WTC11 (cell line): ENCODE measurements at regions not wholly inside any gene's neighbourhood (a gene's known extent, or its start where the extent isn't known, plus 50 kb on each side); places are given as distances from the start of the nearest gene placed in this dataset.

ENCODE experiments used
- ATAC-seq: fragments of 200-7000 bp; cut with Tn5 transposase; 2 replicates; pipeline ENCODE4 v1.10.0; 2021; ENCODE audit warnings: mild to moderate bottlenecking, moderate library complexity
- CTCF ChIA-PET: fragments of 300-600 bp; sonication (Branson Sonifier 250); formaldehyde crosslinking; loops from one replicate; lab custom pipeline; 2021; ENCODE audit warnings: antibody characterized with exemption; lab: Charles Lee
- POLR2A ChIA-PET: fragments of 350-600 bp; sonication (Branson Sonifier 250); formaldehyde crosslinking; loops from one replicate; lab custom pipeline; 2021; ENCODE audit warnings: antibody characterized with exemption; lab: Charles Lee
- DNase-seq: peaks from one replicate; pipeline ENCODE4 v3.0.0; 2021; ENCODE audit warnings: low spot score
- H3K27ac Mint-ChIP-seq: 2 replicates; pipeline ENCODE4 v1.8.0; 2021; ENCODE audit warnings: mixed read lengths
- H3K27me3 Mint-ChIP-seq: 2 replicates; pipeline ENCODE4 v1.8.0; 2021; ENCODE audit warnings: low read depth, mild to moderate bottlenecking, moderate library complexity, mixed read lengths
- H3K36me3 Mint-ChIP-seq: 2 replicates; pipeline ENCODE4 v1.8.0; 2021; ENCODE audit warnings: mixed read lengths
- H3K4me1 Mint-ChIP-seq: 2 replicates; pipeline ENCODE4 v1.8.0; 2022; ENCODE audit warnings: mixed read lengths
- H3K4me3 Mint-ChIP-seq: 2 replicates; pipeline ENCODE4 v1.8.0; 2021; ENCODE audit warnings: mild to moderate bottlenecking, moderate library complexity, mixed read lengths
- H3K9me3 Mint-ChIP-seq: 2 replicates; pipeline ENCODE4 v1.8.0; 2021; ENCODE audit warnings: mixed read lengths
- ATF2 ChIP-seq: sonication (generic); formaldehyde crosslinking; IDR thresholded peaks from 2 replicates; pipeline ENCODE4 v1.8.1; 2022; ENCODE audit warnings: low read depth, missing genetic modification reagents, borderline replicate concordance
- ETV6 ChIP-seq: sonication (generic); formaldehyde crosslinking; IDR thresholded peaks from 2 replicates; pipeline ENCODE4 v1.8.1; 2022; ENCODE audit warnings: mild to moderate bottlenecking, missing genetic modification reagents
- FOXP1 ChIP-seq: sonication (generic); formaldehyde crosslinking; IDR thresholded peaks from 2 replicates; pipeline ENCODE4 v1.8.0; 2022; ENCODE audit warnings: missing genetic modification reagents, mild to moderate bottlenecking, moderate library complexity, borderline replicate concordance
- IRF2 ChIP-seq: sonication (generic); formaldehyde crosslinking; IDR thresholded peaks from 2 replicates; pipeline ENCODE4 v1.8.0; 2022; ENCODE audit warnings: low read depth, missing genetic modification reagents, borderline replicate concordance
- TP53 ChIP-seq: sonication (generic); formaldehyde crosslinking; IDR thresholded peaks from 2 replicates; pipeline ENCODE4 v1.8.1; 2023; ENCODE audit warnings: mild to moderate bottlenecking, missing genetic modification reagents
- TF ChIP-seq, protein P1 (sequence below): fragments of 250-450 bp; sonication (Bioruptor Pico); conservative IDR thresholded peaks from 2 replicates; pipeline ENCODE4 v1.9.0; 2021; ENCODE audit warnings: mild to moderate bottlenecking
- TF ChIP-seq, protein P2 (sequence below): sonication (generic); formaldehyde crosslinking; IDR thresholded peaks from 2 replicates; pipeline ENCODE4 v1.8.0; 2023; ENCODE audit warnings: missing genetic modification reagents
- TF ChIP-seq, protein P3 (sequence below): sonication (generic); formaldehyde crosslinking; IDR thresholded peaks from 2 replicates; pipeline ENCODE4 v1.8.0; 2022; ENCODE audit warnings: mild to moderate bottlenecking, missing genetic modification reagents
- TF ChIP-seq, protein P4 (sequence below): fragments of 250-450 bp; sonication (Bioruptor Pico); IDR thresholded peaks from 2 replicates; pipeline ENCODE4 v1.9.0; 2021; ENCODE audit warnings: mild to moderate bottlenecking, borderline replicate concordance
- TF ChIP-seq, protein P5 (sequence below): fragments of 250-450 bp; sonication (Bioruptor Pico); IDR thresholded peaks from 2 replicates; pipeline ENCODE4 v1.9.0; 2021; ENCODE audit warnings: mild to moderate bottlenecking

- TF ChIP-seq, protein P1, sequence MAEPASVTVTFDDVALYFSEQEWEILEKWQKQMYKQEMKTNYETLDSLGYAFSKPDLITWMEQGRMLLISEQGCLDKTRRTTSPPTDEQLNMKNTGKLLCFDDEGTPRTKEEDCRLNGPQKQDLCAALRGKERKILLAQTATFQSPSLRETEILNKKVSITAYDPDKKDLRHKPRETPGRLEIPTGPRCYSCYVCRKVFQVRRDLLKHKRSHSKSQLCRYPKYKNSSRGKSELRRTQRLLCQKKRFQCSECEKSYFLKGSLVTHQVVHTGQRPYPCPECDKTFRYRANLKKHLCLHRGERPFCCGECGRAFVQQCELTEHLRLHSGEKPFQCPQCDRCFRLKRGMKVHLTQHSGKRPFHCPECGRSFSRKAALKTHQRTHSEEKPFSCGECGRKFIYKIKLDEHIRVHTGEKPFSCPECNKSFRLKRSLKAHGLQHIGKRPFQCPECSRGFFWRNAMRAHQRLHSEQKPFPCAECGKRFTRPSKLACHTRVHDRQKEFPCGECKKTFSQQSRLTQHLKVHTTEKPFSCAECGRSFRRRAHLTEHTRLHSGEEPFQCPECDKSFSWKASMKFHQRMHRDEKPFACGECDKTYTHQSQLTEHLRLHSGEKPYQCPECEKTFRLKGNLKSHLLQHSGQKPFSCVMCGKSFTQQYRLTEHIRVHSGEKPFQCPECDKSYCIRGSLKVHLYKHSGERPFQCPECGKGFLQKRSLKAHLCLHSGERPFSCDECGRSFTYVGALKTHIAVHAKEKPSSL = no peak
- TF ChIP-seq, protein P2, sequence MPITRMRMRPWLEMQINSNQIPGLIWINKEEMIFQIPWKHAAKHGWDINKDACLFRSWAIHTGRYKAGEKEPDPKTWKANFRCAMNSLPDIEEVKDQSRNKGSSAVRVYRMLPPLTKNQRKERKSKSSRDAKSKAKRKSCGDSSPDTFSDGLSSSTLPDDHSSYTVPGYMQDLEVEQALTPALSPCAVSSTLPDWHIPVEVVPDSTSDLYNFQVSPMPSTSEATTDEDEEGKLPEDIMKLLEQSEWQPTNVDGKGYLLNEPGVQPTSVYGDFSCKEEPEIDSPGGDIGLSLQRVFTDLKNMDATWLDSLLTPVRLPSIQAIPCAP (CRISPR knock-in tag) = no peak
- TF ChIP-seq, protein P3, sequence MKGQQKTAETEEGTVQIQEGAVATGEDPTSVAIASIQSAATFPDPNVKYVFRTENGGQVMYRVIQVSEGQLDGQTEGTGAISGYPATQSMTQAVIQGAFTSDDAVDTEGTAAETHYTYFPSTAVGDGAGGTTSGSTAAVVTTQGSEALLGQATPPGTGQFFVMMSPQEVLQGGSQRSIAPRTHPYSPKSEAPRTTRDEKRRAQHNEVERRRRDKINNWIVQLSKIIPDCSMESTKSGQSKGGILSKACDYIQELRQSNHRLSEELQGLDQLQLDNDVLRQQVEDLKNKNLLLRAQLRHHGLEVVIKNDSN (CRISPR knock-in tag) = no peak
- no peak for TF ChIP-seq TP53 (CRISPR knock-in tag)
- TF ChIP-seq, all 79 proteins: peak for 0
These were observed 50.8 kb upstream of the GAB1 start (continued) for GRCh38 chr4:143285696-143286437.

DNA sequence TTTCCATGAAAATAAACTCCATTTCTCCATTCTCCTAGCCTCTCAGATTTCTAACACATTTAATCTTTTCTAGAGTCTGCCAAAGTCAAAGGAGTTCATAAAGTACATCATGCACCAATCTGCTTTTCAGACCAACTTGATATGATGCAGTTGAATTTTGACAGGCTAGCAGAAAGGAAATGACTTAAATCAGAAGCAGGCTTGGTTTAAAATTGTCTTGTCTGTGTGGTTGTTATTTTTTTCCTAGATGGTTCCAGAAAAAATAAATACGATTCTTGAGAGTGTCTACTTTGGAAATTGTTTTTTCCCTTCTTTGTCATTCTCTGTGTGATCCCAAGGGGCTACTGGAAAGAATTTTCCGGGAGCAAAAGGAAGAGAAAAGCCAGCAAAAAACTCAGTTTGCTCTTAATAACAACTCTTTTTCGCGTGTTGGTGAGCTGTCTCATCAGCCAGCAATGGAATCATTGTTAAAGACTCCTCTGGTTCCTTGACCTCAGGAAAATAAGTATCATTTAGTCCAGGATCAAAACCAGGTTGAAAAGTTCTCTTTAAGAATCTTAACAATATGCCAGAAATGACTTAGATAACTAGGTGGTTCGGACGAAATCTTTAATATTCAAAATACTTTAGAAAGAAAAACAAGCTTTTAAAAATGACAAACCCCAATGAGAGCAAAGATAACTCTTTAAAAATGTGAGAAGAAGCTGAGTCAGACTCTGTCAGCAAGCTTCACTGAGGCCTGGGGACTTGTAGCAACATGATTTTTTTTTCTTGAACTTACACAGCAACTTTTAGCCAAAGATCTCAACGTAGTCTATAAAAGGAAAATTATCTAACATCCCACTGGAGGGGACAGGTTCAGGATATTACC, 49.7 kb upstream of the GAB1 start:
- H3K27ac Mint-ChIP-seq = peak overlapping the region; percentile 54; the same call in 1 of the 2 replicates
- no peak for DNase-seq
- POLR2A ChIA-PET = no interaction called here

More for the DNA sequence above, 49.7 kb upstream of the GAB1 start:
- Mint-ChIP-seq H3K4me1 (peaks cover 22% of the 10 kb centered on the region), H3K9me3 (no peaks in the 10 kb centered on the region), H3K36me3 (no peaks in the 10 kb centered on the region), H3K4me3 (no peak overlapping the region), H3K27me3 (no peaks in the 10 kb centered on the region)
- no peak for ATAC-seq
- TF ChIP-seq, protein P4, sequence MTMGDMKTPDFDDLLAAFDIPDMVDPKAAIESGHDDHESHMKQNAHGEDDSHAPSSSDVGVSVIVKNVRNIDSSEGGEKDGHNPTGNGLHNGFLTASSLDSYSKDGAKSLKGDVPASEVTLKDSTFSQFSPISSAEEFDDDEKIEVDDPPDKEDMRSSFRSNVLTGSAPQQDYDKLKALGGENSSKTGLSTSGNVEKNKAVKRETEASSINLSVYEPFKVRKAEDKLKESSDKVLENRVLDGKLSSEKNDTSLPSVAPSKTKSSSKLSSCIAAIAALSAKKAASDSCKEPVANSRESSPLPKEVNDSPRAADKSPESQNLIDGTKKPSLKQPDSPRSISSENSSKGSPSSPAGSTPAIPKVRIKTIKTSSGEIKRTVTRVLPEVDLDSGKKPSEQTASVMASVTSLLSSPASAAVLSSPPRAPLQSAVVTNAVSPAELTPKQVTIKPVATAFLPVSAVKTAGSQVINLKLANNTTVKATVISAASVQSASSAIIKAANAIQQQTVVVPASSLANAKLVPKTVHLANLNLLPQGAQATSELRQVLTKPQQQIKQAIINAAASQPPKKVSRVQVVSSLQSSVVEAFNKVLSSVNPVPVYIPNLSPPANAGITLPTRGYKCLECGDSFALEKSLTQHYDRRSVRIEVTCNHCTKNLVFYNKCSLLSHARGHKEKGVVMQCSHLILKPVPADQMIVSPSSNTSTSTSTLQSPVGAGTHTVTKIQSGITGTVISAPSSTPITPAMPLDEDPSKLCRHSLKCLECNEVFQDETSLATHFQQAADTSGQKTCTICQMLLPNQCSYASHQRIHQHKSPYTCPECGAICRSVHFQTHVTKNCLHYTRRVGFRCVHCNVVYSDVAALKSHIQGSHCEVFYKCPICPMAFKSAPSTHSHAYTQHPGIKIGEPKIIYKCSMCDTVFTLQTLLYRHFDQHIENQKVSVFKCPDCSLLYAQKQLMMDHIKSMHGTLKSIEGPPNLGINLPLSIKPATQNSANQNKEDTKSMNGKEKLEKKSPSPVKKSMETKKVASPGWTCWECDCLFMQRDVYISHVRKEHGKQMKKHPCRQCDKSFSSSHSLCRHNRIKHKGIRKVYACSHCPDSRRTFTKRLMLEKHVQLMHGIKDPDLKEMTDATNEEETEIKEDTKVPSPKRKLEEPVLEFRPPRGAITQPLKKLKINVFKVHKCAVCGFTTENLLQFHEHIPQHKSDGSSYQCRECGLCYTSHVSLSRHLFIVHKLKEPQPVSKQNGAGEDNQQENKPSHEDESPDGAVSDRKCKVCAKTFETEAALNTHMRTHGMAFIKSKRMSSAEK = no peak
- TF ChIP-seq, protein P5, sequence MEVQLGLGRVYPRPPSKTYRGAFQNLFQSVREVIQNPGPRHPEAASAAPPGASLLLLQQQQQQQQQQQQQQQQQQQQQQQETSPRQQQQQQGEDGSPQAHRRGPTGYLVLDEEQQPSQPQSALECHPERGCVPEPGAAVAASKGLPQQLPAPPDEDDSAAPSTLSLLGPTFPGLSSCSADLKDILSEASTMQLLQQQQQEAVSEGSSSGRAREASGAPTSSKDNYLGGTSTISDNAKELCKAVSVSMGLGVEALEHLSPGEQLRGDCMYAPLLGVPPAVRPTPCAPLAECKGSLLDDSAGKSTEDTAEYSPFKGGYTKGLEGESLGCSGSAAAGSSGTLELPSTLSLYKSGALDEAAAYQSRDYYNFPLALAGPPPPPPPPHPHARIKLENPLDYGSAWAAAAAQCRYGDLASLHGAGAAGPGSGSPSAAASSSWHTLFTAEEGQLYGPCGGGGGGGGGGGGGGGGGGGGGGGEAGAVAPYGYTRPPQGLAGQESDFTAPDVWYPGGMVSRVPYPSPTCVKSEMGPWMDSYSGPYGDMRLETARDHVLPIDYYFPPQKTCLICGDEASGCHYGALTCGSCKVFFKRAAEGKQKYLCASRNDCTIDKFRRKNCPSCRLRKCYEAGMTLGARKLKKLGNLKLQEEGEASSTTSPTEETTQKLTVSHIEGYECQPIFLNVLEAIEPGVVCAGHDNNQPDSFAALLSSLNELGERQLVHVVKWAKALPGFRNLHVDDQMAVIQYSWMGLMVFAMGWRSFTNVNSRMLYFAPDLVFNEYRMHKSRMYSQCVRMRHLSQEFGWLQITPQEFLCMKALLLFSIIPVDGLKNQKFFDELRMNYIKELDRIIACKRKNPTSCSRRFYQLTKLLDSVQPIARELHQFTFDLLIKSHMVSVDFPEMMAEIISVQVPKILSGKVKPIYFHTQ = no peak
- TF ChIP-seq ETV6 (no peak), IRF2 (CRISPR knock-in tag) (no peak), FOXP1 (CRISPR knock-in tag) (no peak), ATF2 (CRISPR knock-in tag) (no peak)
- CTCF ChIA-PET = no interaction called here
